ENCODE measurements at regions not wholly inside any gene's neighbourhood (a gene's known extent, or its start where the extent isn't known, plus 50 kb on each side); places are given as distances from the start of the nearest gene placed in this dataset.

- no peak for TF ChIP-seq JUN (IDR thresholded peaks at IDR 0.05; ENCODE audit: low read depth, low read length)
- TF ChIP-seq GTF2F1 (IDR thresholded peaks at IDR 0.05; ENCODE audit: borderline replicate concordance, low read depth, low read length) = no peak
- no peak for TF ChIP-seq NANOG (IDR thresholded peaks at IDR 0.05; ENCODE audit: insufficient read depth, low read depth, low read length, poor library complexity, severe bottlenecking)
- no peak for TF ChIP-seq BRCA1 (IDR thresholded peaks at IDR 0.05; ENCODE audit: low read depth, low read length)
- TF ChIP-seq, protein P1, sequence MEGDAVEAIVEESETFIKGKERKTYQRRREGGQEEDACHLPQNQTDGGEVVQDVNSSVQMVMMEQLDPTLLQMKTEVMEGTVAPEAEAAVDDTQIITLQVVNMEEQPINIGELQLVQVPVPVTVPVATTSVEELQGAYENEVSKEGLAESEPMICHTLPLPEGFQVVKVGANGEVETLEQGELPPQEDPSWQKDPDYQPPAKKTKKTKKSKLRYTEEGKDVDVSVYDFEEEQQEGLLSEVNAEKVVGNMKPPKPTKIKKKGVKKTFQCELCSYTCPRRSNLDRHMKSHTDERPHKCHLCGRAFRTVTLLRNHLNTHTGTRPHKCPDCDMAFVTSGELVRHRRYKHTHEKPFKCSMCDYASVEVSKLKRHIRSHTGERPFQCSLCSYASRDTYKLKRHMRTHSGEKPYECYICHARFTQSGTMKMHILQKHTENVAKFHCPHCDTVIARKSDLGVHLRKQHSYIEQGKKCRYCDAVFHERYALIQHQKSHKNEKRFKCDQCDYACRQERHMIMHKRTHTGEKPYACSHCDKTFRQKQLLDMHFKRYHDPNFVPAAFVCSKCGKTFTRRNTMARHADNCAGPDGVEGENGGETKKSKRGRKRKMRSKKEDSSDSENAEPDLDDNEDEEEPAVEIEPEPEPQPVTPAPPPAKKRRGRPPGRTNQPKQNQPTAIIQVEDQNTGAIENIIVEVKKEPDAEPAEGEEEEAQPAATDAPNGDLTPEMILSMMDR (IDR thresholded peaks at IDR 0.05; ENCODE audit: control extremely low read depth in 1 of 3, insufficient read depth in 1 of 3, low read depth in 1 of 3, low read length in 3 of 3) = no peak
- no peak for TF ChIP-seq EZH2 (IDR thresholded peaks at IDR 0.05; ENCODE audit: low read depth, low read length, severe bottlenecking)
- TF ChIP-seq TBP (IDR thresholded peaks at IDR 0.05; ENCODE audit: low read depth, low read length) = no peak
- TF ChIP-seq GABPA (IDR thresholded peaks at IDR 0.05; ENCODE audit: borderline replicate concordance, insufficient read depth, low read length) = no peak
- no peak for TF ChIP-seq TAF1 (IDR thresholded peaks at IDR 0.05; ENCODE audit: low read depth, low read length)
These were observed 366.4 kb downstream of the PSAT1 start for GRCh38 chr9:78663369-78663768.
